Naive B cell (primary cell): ENCODE measurements at regions not wholly inside any gene's neighbourhood (a gene's known extent, or its start where the extent isn't known, plus 50 kb on each side); places are given as distances from the start of the nearest gene placed in this dataset.

Experiments
- ATAC-seq, 2 donors: fragments of 150-1000 bp; cut with Tn5 transposase; 2 replicates each; pipeline ENCODE4 v1.10.0; 2021; ENCODE audit warnings: low read depth in 2 of 2, mild to moderate bottlenecking in 2 of 2, moderate library complexity in 2 of 2
- DNase-seq: peaks from one replicate; pipeline ENCODE4 v3.0.0; 2022
- H3K27ac Mint-ChIP-seq, 6 donors: one replicate each; pipeline ENCODE4 v1.8.0; 2020 to 2022; ENCODE audit warnings: mild to moderate bottlenecking in 6 of 6, mixed read lengths in 6 of 6, moderate library complexity in 5 of 6, inconsistent platforms in 2 of 6
- H3K27me3 Mint-ChIP-seq, 3 donors: one replicate each; pipeline ENCODE4 v1.8.0; 2021 to 2022; ENCODE audit warnings: mixed read lengths in 3 of 3, mild to moderate bottlenecking in 1 of 3
- H3K36me3 Mint-ChIP-seq, 2 donors: one replicate each; pipeline ENCODE4 v1.8.0; 2020 to 2022; ENCODE audit warnings: mixed read lengths in 2 of 2, inconsistent platforms in 1 of 2, mild to moderate bottlenecking in 1 of 2
- H3K4me1 Mint-ChIP-seq, 3 donors: one replicate each; pipeline ENCODE4 v1.8.0; 2020 to 2022; ENCODE audit warnings: mixed read lengths in 3 of 3, inconsistent platforms in 1 of 3, mild to moderate bottlenecking in 1 of 3, moderate library complexity in 1 of 3
- H3K4me3 Mint-ChIP-seq, 8 donors: one replicate each; pipeline ENCODE4 v1.8.0; 2020 to 2022; ENCODE audit warnings: mild to moderate bottlenecking in 8 of 8, mixed read lengths in 8 of 8, moderate library complexity in 8 of 8, inconsistent platforms in 2 of 8
- H3K9me3 Mint-ChIP-seq, 7 donors: one replicate each; pipeline ENCODE4 v1.8.0; 2020 to 2022; ENCODE audit warnings: mixed read lengths in 7 of 7, mild to moderate bottlenecking in 5 of 7, inconsistent platforms in 2 of 7, moderate library complexity in 1 of 7

DNA sequence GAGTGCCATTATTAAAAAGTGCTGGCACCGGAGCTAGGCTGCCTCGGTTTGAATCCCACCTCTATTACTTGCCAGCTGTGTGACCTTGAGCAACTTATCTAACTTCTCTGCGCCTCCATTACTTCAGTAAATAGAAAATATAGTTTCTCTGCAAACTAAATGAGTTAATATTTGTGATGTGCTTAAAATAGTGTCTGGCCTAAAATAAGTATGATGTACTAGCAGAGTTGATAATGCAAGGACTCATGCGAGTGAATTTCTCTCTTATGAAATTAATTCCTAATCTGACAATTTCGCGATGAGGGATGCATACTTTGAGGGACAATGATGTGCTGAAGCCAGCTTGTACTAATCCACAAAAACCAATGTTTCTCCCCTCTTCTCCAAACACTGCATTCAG lies 180.8 kb upstream of the NTF3 start:
- Mint-ChIP-seq H3K4me1 (no peaks in the 10 kb centered on the region), H3K9me3 (peaks cover 0 to 4% (median 0%) of the 10 kb centered on the region in 7 donors), H3K4me3 (no peak overlapping the region), H3K27me3 (peaks cover 5 to 17% (median 16%) of the 10 kb centered on the region in 3 donors), H3K27ac (no peak overlapping the region), H3K36me3 (no peaks in the 10 kb centered on the region)
- DNase-seq: no peak
- ATAC-seq: no peak

GRCh38 chr12:5251786-5252185 lies 180.1 kb upstream of the NTF3 start:
- Mint-ChIP-seq H3K27ac (no peak overlapping the region), H3K4me3 (no peak overlapping the region), H3K36me3 (no peaks in the 10 kb centered on the region), H3K4me1 (no peaks in the 10 kb centered on the region), H3K27me3 (peaks cover 7 to 19% (median 19%) of the 10 kb centered on the region in 3 donors), H3K9me3 (peaks cover 0 to 4% (median 0%) of the 10 kb centered on the region in 7 donors)
- DNase-seq (no peak), ATAC-seq (no peak)

- Mint-ChIP-seq H3K4me1 (no peaks in the 10 kb centered on the region), H3K4me3 (no peak overlapping the region), H3K27ac (no peak overlapping the region), H3K36me3 (no peaks in the 10 kb centered on the region), H3K9me3 (peaks cover 0 to 4% (median 0%) of the 10 kb centered on the region in 7 donors), H3K27me3 (peaks cover 13 to 26% (median 16%) of the 10 kb centered on the region in 3 donors)
- ATAC-seq (no peak), DNase-seq (no peak)
Observed at GRCh38 chr12:5254703-5255102, 177.2 kb upstream of the NTF3 start.

GRCh38 chr12:5257763-5258495 lies 174.0 kb upstream of the NTF3 start:
- no peaks in the 10 kb centered on the region for H3K4me1 Mint-ChIP-seq
- no peak for ATAC-seq
- H3K27me3 Mint-ChIP-seq: peaks cover 10 to 17% (median 16%) of the 10 kb centered on the region in 3 donors
- no peak overlapping the region for H3K4me3 Mint-ChIP-seq
- peaks cover 0 to 4% (median 0%) of the 10 kb centered on the region in 7 donors for H3K9me3 Mint-ChIP-seq
- no peaks in the 10 kb centered on the region for H3K36me3 Mint-ChIP-seq
- H3K27ac Mint-ChIP-seq: no peak overlapping the region
- DNase-seq: no peak

GRCh38 chr12:5258498-5258897 lies 173.4 kb upstream of the NTF3 start:
- ATAC-seq (no peak), DNase-seq (no peak)
- peaks cover 10 to 17% (median 16%) of the 10 kb centered on the region in 3 donors for H3K27me3 Mint-ChIP-seq
- H3K36me3 Mint-ChIP-seq: no peaks in the 10 kb centered on the region
- H3K4me1 Mint-ChIP-seq: no peaks in the 10 kb centered on the region
- peak overlapping the region in 1 of 8 donors; percentile 21 for H3K4me3 Mint-ChIP-seq
- H3K9me3 Mint-ChIP-seq: peaks cover 0 to 4% (median 0%) of the 10 kb centered on the region in 7 donors
- H3K27ac Mint-ChIP-seq: no peak overlapping the region

GRCh38 chr12:5258926-5259325 lies 173.0 kb upstream of the NTF3 start:
- Mint-ChIP-seq H3K36me3 (no peaks in the 10 kb centered on the region), H3K27ac (no peak overlapping the region), H3K4me1 (no peaks in the 10 kb centered on the region), H3K9me3 (peaks cover 0 to 4% (median 0%) of the 10 kb centered on the region in 7 donors), H3K4me3 (no peak overlapping the region), H3K27me3 (peaks cover 10 to 17% (median 16%) of the 10 kb centered on the region in 3 donors)
- no peak for DNase-seq
- no peak for ATAC-seq

DNA sequence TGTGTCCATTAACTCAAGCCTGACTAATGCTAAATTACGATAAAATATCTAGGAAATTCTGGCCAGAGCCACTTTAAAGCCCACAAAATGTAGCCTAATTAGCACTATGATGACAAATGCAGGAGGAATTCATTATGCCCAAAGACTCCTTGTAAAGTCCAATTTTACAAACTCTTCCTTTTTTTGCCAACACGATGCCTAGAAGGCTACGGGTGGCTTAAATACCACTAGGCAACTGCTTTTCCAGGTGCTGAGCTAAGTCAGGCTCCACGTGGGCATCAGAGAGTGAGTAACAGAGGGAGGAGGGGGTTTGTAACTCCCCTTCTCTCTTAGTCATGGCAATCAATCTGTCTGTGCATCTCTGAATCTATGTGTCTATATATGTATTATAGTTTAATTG lies 172.4 kb upstream of the NTF3 start:
- no peaks in the 10 kb centered on the region for H3K4me1 Mint-ChIP-seq
- no peak overlapping the region for H3K27ac Mint-ChIP-seq

DNA sequence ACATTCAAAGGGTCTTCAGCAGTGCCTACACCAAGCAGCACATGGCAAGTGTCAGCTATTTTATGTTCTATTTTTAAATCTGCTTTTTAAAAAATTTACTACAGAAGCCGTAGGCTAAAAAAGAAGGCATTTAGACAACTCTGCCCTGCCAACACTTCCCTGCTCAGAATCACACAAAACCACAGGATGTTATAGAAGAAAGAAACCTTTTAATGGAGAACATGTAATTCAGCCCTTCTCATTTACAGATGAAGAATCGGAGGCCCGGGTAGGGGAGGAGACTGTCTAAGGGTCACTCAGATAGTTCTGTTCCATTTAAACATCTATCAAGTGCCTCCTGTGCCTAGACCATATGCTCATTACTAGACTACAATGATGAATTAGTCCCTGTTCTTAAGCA lies 171.8 kb upstream of the NTF3 start:
- no peak overlapping the region for H3K4me3 Mint-ChIP-seq
- no peak overlapping the region for H3K27ac Mint-ChIP-seq
- peaks cover 0 to 4% (median 0%) of the 10 kb centered on the region in 7 donors for H3K9me3 Mint-ChIP-seq
- H3K27me3 Mint-ChIP-seq: peaks cover 10 to 17% (median 16%) of the 10 kb centered on the region in 3 donors
- H3K36me3 Mint-ChIP-seq: no peaks in the 10 kb centered on the region
- H3K4me1 Mint-ChIP-seq: no peaks in the 10 kb centered on the region
- ATAC-seq: no peak
- no peak for DNase-seq

More for the DNA sequence above, 172.4 kb upstream of the NTF3 start:
- Mint-ChIP-seq H3K4me3 (no peak overlapping the region), H3K9me3 (peaks cover 0 to 4% (median 0%) of the 10 kb centered on the region in 7 donors), H3K27me3 (peaks cover 10 to 17% (median 16%) of the 10 kb centered on the region in 3 donors), H3K36me3 (no peaks in the 10 kb centered on the region)
- DNase-seq: no peak
- ATAC-seq: no peak

GRCh38 chr12:5260591-5261086 lies 171.3 kb upstream of the NTF3 start:
- no peaks in the 10 kb centered on the region for H3K36me3 Mint-ChIP-seq
- H3K27me3 Mint-ChIP-seq: peaks cover 10 to 17% (median 16%) of the 10 kb centered on the region in 3 donors
- H3K9me3 Mint-ChIP-seq: peaks cover 0 to 4% (median 0%) of the 10 kb centered on the region in 7 donors
- H3K4me1 Mint-ChIP-seq: no peaks in the 10 kb centered on the region
- no peak for ATAC-seq
- no peak overlapping the region for H3K27ac Mint-ChIP-seq
- no peak overlapping the region for H3K4me3 Mint-ChIP-seq
- DNase-seq: no peak

- ATAC-seq (no peak), DNase-seq (no peak)
- no peaks in the 10 kb centered on the region for H3K4me1 Mint-ChIP-seq
- H3K27ac Mint-ChIP-seq: no peak overlapping the region
- no peak overlapping the region for H3K4me3 Mint-ChIP-seq
- H3K36me3 Mint-ChIP-seq: no peaks in the 10 kb centered on the region
- H3K27me3 Mint-ChIP-seq: peaks cover 4 to 7% (median 5%) of the 10 kb centered on the region in 3 donors
- peaks cover 0 to 4% (median 0%) of the 10 kb centered on the region in 7 donors for H3K9me3 Mint-ChIP-seq
Observed at GRCh38 chr12:5262450-5262849, 169.5 kb upstream of the NTF3 start.

- Mint-ChIP-seq H3K36me3 (no peaks in the 10 kb centered on the region), H3K9me3 (peaks cover 0 to 4% (median 0%) of the 10 kb centered on the region in 7 donors), H3K4me1 (no peaks in the 10 kb centered on the region), H3K27me3 (peaks cover 0 to 3% (median under 1%) of the 10 kb centered on the region in 3 donors), H3K27ac (no peak overlapping the region), H3K4me3 (no peak overlapping the region)
- DNase-seq: no peak
- no peak for ATAC-seq
Observed at GRCh38 chr12:5262885-5263284, 169.0 kb upstream of the NTF3 start.

GRCh38 chr12:5264006-5264405 lies 167.9 kb upstream of the NTF3 start:
- DNase-seq (no peak), ATAC-seq (no peak)
- H3K4me1 Mint-ChIP-seq: no peaks in the 10 kb centered on the region
- H3K36me3 Mint-ChIP-seq: no peaks in the 10 kb centered on the region
- no peak overlapping the region for H3K4me3 Mint-ChIP-seq
- peaks cover 0 to 3% (median 0%) of the 10 kb centered on the region in 3 donors for H3K27me3 Mint-ChIP-seq
- peaks cover 0 to 4% (median 0%) of the 10 kb centered on the region in 7 donors for H3K9me3 Mint-ChIP-seq
- no peak overlapping the region for H3K27ac Mint-ChIP-seq

- DNase-seq (no peak), ATAC-seq (no peak)
- Mint-ChIP-seq H3K27ac (peak overlapping the region in 1 of 6 donors; percentile 39), H3K27me3 (peaks cover 0 to 3% (median 0%) of the 10 kb centered on the region in 3 donors), H3K9me3 (peaks cover 0 to 4% (median 0%) of the 10 kb centered on the region in 7 donors), H3K4me3 (no peak overlapping the region), H3K4me1 (no peaks in the 10 kb centered on the region), H3K36me3 (no peaks in the 10 kb centered on the region)
Observed at GRCh38 chr12:5267603-5268423, 164.1 kb upstream of the NTF3 start.
